HG03064 (cell line): ENCODE measurements at regions not wholly inside any gene's neighbourhood (a gene's known extent, or its start where the extent isn't known, plus 50 kb on each side); places are given as distances from the start of the nearest gene placed in this dataset.
"Not testable (repeated sequence)": the region's sequence is repeated elsewhere in the genome, so short reads cannot be mapped to it uniquely, and the experiment has no call there.

Source experiments
- ATAC-seq: cut with Tn5 transposase; IDR thresholded peaks from one replicate; pipeline ENCODE4 v1.9.1; 2021; ENCODE audit warnings: low read depth; ENCODE audit not compliant: unreplicated experiment

GRCh38 chrX:42362219-42362618 is 415.7 kb downstream of the PPP1R2C start:
- no peak for ATAC-seq

DNA sequence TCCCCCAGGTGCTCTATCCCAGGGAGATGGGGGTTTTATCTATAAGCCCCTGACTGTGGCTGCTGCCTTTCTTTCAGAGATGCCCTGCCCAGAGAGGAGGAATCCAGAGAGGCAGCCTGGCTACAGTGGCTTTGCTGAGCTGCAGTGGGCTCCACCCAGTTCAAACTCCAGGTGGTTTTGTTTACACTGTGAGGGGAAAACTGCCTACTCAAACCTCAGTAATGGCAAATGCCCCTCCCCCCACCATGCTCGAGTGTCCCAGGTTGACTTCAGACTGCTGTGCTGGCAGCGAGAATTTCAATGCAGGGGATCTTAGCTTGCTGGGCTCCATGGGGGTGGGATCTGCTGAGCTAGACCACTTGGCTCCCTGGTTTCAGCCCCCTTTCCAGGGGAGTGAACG is 419.6 kb upstream of the CASK start:
- not testable (repeated sequence) for ATAC-seq
